CD14-positive monocyte (primary cell): ENCODE measurements at regions not wholly inside any gene's neighbourhood (a gene's known extent, or its start where the extent isn't known, plus 50 kb on each side); places are given as distances from the start of the nearest gene placed in this dataset.

Source experiments
- DNase-seq, 3 donors: peaks; one replicate each; pipeline ENCODE4 v3.0.0-alpha.2; 2011 to 2022
- H2AFZ ChIP-seq: 2 replicates; pipeline ENCODE4 v1.6.0; 2012; ENCODE audit warnings: mild to moderate bottlenecking, low read depth, low read length, inconsistent platforms; ENCODE audit not compliant: insufficient read depth, poor library complexity, severe bottlenecking
- H3K27ac ChIP-seq, 2 donors: 1 replicate in 1 of 2; 2 replicates in 1 of 2; pipeline ENCODE4 v1.5.1; 2012 to 2013; ENCODE audit warnings: low read length in 2 of 2, control low read depth in 1 of 2, inconsistent platforms in 1 of 2, low read depth in 1 of 2, mild to moderate bottlenecking in 1 of 2
- H3K27me3 ChIP-seq, 2 donors: one replicate each; pipeline versions ENCODE4 v1.6.0 to v1.6.1; 2011 to 2013; ENCODE audit warnings: low read length in 2 of 2; ENCODE audit not compliant: control insufficient read depth in 2 of 2, insufficient read depth in 2 of 2
- H3K36me3 ChIP-seq, 2 donors: replicated peaks in 1 of 2; 1 replicate in 1 of 2; 2 replicates in 1 of 2; pipeline versions ENCODE4 v1.5.1 to v1.6.1; 2012 to 2013; ENCODE audit warnings: low read length in 2 of 2, control low read depth in 1 of 2, inconsistent platforms in 1 of 2, mild to moderate bottlenecking in 1 of 2; ENCODE audit not compliant: insufficient read depth in 2 of 2, control insufficient read depth in 1 of 2
- H3K4me1 ChIP-seq, 2 donors: 1 replicate in 1 of 2; 2 replicates in 1 of 2; pipeline versions ENCODE4 v1.5.1 to v1.6.1; 2012 to 2013; ENCODE audit warnings: low read length in 2 of 2, control low read depth in 1 of 2, inconsistent platforms in 1 of 2, mild to moderate bottlenecking in 1 of 2, moderate library complexity in 1 of 2; ENCODE audit not compliant: insufficient read depth in 2 of 2, control insufficient read depth in 1 of 2
- H3K4me2 ChIP-seq: replicated peaks from 2 replicates; pipeline ENCODE3; 2012; ENCODE audit warnings: low read length, moderate library complexity, mild to moderate bottlenecking; ENCODE audit not compliant: poor library complexity, severe bottlenecking; ENCODE audit errors: extremely low read depth
- H3K4me3 ChIP-seq, 3 experiments: fragments of 200-600 bp in 1 of 3; sonication (generic) in 1 of 3; replicated peaks in 1 of 3; 1 replicate in 2 of 3; 2 replicates in 1 of 3; pipeline ENCODE4 v1.5.1; 2011 to 2013; ENCODE audit warnings: low read length in 3 of 3, mild to moderate bottlenecking in 3 of 3, control low read depth in 2 of 3, low read depth in 2 of 3, inconsistent platforms in 1 of 3, moderate library complexity in 1 of 3
- H3K79me2 ChIP-seq: 2 replicates; pipeline ENCODE4 v1.6.0; 2012; ENCODE audit warnings: mild to moderate bottlenecking, control low read depth, inconsistent platforms, low read length, moderate library complexity; ENCODE audit not compliant: insufficient read depth
- H3K9ac ChIP-seq: 2 replicates; pipeline ENCODE4 v1.6.0; 2017; ENCODE audit warnings: low read length, mild to moderate bottlenecking; ENCODE audit not compliant: insufficient read depth, poor library complexity, severe bottlenecking
- H3K9me3 ChIP-seq, 2 donors: replicated peaks in 1 of 2; 1 replicate in 1 of 2; 2 replicates in 1 of 2; pipeline versions ENCODE4 v1.5.1 to v1.6.1; 2012 to 2013; ENCODE audit warnings: low read length in 2 of 2, control low read depth in 1 of 2; ENCODE audit not compliant: control insufficient read depth in 1 of 2, insufficient read depth in 1 of 2
- H4K20me1 ChIP-seq: 2 replicates; pipeline ENCODE4 v1.6.0; 2012; ENCODE audit warnings: mild to moderate bottlenecking, low read length, control low read depth, moderate library complexity; ENCODE audit not compliant: insufficient read depth
- H3K27ac Mint-ChIP-seq, 7 donors: one replicate each; pipeline ENCODE4 v1.8.0; 2020; ENCODE audit warnings: mild to moderate bottlenecking in 7 of 7, mixed read lengths in 7 of 7, moderate library complexity in 6 of 7, inconsistent platforms in 2 of 7
- H3K27me3 Mint-ChIP-seq, 3 donors: one replicate each; pipeline ENCODE4 v1.8.0; 2021 to 2022; ENCODE audit warnings: low read depth in 3 of 3, mild to moderate bottlenecking in 3 of 3, mixed read lengths in 3 of 3, moderate library complexity in 3 of 3, inconsistent platforms in 1 of 3
- H3K36me3 Mint-ChIP-seq, 2 donors: one replicate each; pipeline ENCODE4 v1.8.0; 2020; ENCODE audit warnings: mixed read lengths in 2 of 2, inconsistent platforms in 1 of 2, mild to moderate bottlenecking in 1 of 2
- H3K4me1 Mint-ChIP-seq: one replicate; pipeline ENCODE4 v1.8.0; 2020; ENCODE audit warnings: mild to moderate bottlenecking, mixed read lengths
- H3K4me3 Mint-ChIP-seq, 2 donors: one replicate each; pipeline ENCODE4 v1.8.0; 2020; ENCODE audit warnings: mild to moderate bottlenecking in 2 of 2, mixed read lengths in 2 of 2, moderate library complexity in 1 of 2
- H3K9me3 Mint-ChIP-seq, 7 donors: one replicate each; pipeline ENCODE4 v1.8.0; 2020 to 2022; ENCODE audit warnings: mixed read lengths in 7 of 7, mild to moderate bottlenecking in 6 of 7, moderate library complexity in 6 of 7, inconsistent platforms in 2 of 7
- WGBS: methylation state at CpG from one replicate; pipeline ENCODE4 v1.1.5; 2013; ENCODE audit warnings: missing lambda C conversion rate; ENCODE audit not compliant: insufficient coverage; 5-methylcytosine and 5-hydroxymethylcytosine counted together
- intact Hi-C, 2 donors: fragments of 100-400 bp; cut with micrococcal nuclease; formaldehyde crosslinking; loops; one replicate each; pipeline versions ENCODE4 v1.15.0 to v1.15.1; 2023
- TF ChIP-seq, protein P1 (sequence below): fragments of 200-600 bp; IDR thresholded peaks from one replicate; pipeline ENCODE4 v1.8.0; 2022; ENCODE audit warnings: antibody characterized with exemption, mild to moderate bottlenecking

- TF ChIP-seq, protein P1, sequence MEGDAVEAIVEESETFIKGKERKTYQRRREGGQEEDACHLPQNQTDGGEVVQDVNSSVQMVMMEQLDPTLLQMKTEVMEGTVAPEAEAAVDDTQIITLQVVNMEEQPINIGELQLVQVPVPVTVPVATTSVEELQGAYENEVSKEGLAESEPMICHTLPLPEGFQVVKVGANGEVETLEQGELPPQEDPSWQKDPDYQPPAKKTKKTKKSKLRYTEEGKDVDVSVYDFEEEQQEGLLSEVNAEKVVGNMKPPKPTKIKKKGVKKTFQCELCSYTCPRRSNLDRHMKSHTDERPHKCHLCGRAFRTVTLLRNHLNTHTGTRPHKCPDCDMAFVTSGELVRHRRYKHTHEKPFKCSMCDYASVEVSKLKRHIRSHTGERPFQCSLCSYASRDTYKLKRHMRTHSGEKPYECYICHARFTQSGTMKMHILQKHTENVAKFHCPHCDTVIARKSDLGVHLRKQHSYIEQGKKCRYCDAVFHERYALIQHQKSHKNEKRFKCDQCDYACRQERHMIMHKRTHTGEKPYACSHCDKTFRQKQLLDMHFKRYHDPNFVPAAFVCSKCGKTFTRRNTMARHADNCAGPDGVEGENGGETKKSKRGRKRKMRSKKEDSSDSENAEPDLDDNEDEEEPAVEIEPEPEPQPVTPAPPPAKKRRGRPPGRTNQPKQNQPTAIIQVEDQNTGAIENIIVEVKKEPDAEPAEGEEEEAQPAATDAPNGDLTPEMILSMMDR, result no peak
- intact Hi-C loops, result no loop called here
- Mint-ChIP-seq H3K27me3 (peaks cover 1 to 4% (median 3%) of the 10 kb centered on the region in 3 donors), H3K36me3 (no peaks in the 10 kb centered on the region), H3K4me1 (no peaks in the 10 kb centered on the region), H3K27ac (no peak overlapping the region), H3K4me3 (no peak overlapping the region), H3K9me3 (peaks cover 0 to 2% (median 1%) of the 10 kb centered on the region in 7 donors)
- Histone ChIP-seq H3K4me1 (no peaks in the 10 kb centered on the region), H3K79me2 (no peaks in the 10 kb centered on the region), H3K4me2 (no peak overlapping the region), H2AFZ (no peak overlapping the region), H4K20me1 (no peaks in the 10 kb centered on the region), H3K27me3 (no peaks in the 10 kb centered on the region), H3K9ac (no peak overlapping the region), H3K27ac (no peak overlapping the region), H3K9me3 (no peaks in the 10 kb centered on the region), H3K4me3 (no peak overlapping the region), H3K36me3 (no peaks in the 10 kb centered on the region)
- no peak for DNase-seq
- 73% methylated on average over 2 of the region's 5 CpGs for WGBS
These were observed 380.6 kb upstream of the B3GAT1 start for GRCh38 chr11:134792677-134793076.

DNA sequence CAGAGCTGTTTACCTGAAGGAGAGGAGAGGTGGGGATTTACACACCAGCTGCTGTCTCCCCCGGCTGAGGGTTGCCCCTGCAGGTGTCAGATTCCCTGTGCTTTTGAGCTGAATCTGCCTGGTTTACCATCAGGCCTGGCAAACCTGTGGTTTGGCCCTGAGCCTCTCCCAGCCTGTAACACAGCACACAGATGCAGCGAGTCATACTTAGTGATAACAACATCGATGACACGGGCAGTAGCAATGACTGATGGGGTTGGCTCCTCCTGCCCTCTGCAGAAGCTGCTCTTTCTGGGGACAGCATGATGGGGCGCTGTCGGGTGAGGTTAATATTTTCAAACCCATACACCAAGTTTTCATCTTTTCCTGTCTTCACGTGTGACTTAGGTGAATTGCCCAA lies 380.0 kb upstream of the B3GAT1 start:
- WGBS, result 85% methylated on average over 2 of the region's 7 CpGs

More for the DNA sequence above, 380.0 kb upstream of the B3GAT1 start:
- Histone ChIP-seq H3K9me3 (no peaks in the 10 kb centered on the region), H3K4me3 (no peak overlapping the region), H3K4me1 (no peaks in the 10 kb centered on the region), H3K27me3 (no peaks in the 10 kb centered on the region), H3K9ac (no peak overlapping the region), H4K20me1 (no peaks in the 10 kb centered on the region), H3K79me2 (no peaks in the 10 kb centered on the region), H3K27ac (no peak overlapping the region), H2AFZ (no peak overlapping the region), H3K36me3 (no peaks in the 10 kb centered on the region), H3K4me2 (no peak overlapping the region)
- no peak for DNase-seq
- Mint-ChIP-seq H3K4me1 (no peaks in the 10 kb centered on the region), H3K4me3 (no peak overlapping the region), H3K27ac (no peak overlapping the region), H3K27me3 (peaks cover 1 to 5% (median 3%) of the 10 kb centered on the region in 3 donors), H3K36me3 (no peaks in the 10 kb centered on the region), H3K9me3 (peaks cover 0 to 2% (median 1%) of the 10 kb centered on the region in 7 donors)
- TF ChIP-seq, protein P1, result no peak
- intact Hi-C loops, result no loop called here
